GM12873 (cell line): ENCODE measurements at regions not wholly inside any gene's neighbourhood (a gene's known extent, or its start where the extent isn't known, plus 50 kb on each side); places are given as distances from the start of the nearest gene placed in this dataset.

Experiments used
- TF ChIP-seq, protein P1 (sequence below): IDR thresholded peaks from 2 replicates; pipeline ENCODE4 v1.5.1; 2012; ENCODE audit warnings: low read depth, mild to moderate bottlenecking, moderate library complexity, low read length, control low read depth; ENCODE audit not compliant: insufficient read depth; ENCODE audit errors: missing control alignments

GRCh38 chr3:5635746-5636145, 448.2 kb downstream of the EDEM1 start:
- TF ChIP-seq, protein P1, sequence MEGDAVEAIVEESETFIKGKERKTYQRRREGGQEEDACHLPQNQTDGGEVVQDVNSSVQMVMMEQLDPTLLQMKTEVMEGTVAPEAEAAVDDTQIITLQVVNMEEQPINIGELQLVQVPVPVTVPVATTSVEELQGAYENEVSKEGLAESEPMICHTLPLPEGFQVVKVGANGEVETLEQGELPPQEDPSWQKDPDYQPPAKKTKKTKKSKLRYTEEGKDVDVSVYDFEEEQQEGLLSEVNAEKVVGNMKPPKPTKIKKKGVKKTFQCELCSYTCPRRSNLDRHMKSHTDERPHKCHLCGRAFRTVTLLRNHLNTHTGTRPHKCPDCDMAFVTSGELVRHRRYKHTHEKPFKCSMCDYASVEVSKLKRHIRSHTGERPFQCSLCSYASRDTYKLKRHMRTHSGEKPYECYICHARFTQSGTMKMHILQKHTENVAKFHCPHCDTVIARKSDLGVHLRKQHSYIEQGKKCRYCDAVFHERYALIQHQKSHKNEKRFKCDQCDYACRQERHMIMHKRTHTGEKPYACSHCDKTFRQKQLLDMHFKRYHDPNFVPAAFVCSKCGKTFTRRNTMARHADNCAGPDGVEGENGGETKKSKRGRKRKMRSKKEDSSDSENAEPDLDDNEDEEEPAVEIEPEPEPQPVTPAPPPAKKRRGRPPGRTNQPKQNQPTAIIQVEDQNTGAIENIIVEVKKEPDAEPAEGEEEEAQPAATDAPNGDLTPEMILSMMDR = no peak

- TF ChIP-seq, protein P1 = no peak
Observed at GRCh38 chr3:5638550-5638949, 451.0 kb downstream of the EDEM1 start.

- TF ChIP-seq, protein P1 = no peak
Observed at GRCh38 chr3:5644773-5645670, 457.5 kb downstream of the EDEM1 start.

DNA sequence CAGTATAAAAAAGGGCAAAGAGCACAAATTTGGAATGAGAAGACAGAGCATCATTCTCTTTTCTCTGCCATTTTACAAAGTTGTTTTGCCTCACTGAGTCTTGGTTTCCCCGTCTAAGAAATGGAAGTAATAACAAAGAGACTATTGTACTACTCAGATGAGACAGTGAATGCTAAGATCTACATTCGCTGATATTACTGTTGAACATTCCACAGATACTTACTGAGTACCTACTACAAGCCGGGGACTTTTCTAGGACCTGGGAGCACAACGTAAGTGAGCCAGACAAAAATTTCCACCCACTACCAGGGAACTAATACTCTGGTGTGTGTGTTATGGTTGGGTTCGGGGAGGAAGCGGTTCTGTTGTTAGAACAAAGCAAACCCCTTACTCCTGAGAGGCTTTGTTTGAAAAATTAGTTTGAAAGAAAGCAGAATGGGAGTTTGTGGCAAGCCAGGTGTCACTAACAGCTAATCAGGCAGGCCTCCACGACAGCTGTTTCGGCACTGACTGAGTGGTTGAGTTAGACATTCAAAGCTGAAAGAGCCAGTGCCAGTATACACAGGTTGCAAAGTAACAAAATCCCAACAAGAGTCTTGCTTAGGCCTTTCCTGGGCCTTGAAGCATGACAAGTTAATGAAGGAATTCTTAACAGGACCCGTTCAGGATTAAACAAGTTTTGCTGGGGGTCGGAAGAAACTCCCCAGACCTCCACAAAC, 458.3 kb downstream of the EDEM1 start:
- TF ChIP-seq, protein P1 = no peak

DNA sequence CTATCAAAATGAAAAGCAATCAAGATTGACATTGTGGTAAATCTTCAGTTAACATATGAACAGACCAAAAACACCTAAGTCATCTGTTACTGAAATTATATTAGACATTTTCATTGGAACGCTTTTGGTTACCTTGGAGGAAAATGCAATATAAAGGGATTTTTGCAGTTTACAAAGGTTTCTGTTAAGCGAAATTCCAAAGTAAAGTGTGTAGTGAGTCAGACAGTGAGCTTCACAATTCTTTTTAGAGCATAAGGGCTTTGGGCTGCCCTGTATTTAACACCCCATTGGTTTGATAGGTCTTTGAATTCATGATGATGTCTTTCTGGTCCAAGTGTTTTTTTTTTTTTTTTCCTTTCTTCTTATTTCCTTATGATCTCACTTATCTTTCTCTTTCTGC, 462.8 kb downstream of the EDEM1 start:
- TF ChIP-seq, protein P1 = no peak

DNA sequence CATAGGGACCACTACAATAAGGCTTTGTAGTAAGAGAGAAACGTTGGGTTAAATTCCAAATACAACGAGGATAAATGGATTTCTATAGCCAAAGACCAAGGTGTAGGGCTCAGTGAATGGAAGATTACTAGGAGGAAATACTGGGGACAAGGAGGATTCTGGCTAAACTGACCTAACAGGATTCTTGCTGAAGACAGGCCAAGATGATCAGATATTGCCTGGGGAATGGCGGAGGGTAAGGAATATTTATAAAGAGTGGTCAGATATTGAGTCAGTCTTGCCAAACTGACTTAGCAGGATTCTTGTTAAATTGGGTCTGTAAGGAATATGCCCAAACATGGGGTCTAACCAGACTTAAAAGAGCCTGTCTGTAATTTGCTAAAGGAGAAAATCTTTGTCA, 463.8 kb downstream of the EDEM1 start:
- TF ChIP-seq, protein P1 = no peak

DNA sequence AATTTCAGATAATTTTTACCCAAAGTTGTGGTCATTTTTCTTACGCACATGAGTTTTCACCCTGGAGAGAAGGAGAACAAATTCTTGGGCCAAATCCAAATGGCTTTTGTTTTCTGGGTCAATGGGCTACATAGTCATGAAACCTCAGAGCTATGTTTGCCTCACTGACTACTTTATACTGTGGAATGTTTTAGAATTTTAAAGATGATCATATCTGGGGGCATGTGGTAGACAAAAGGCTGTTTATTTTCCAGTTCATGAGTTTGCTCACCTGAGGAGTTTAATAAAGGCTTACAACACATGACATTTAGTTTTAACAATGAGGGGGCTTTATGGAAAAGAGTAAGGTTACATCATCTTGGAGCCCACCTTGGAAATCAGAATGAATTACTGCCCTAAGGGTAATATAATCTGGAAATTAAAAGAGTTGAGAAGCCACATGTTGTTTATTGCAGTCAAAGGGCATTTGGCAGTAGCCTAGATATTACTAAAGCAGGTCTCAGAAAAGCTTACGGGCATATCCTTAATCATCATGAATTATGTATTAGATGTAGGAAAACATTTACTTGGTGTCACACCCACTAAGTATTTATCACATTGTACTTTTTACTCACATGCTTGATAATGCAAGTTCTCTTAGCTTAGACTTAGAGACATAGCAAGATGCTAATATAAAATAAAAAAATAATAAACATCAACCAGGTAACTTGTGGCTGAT, 466.1 kb downstream of the EDEM1 start:
- TF ChIP-seq, protein P1 = no peak
